Endothelial cell of umbilical vein (primary cell): ENCODE measurements at regions not wholly inside any gene's neighbourhood (a gene's known extent, or its start where the extent isn't known, plus 50 kb on each side); places are given as distances from the start of the nearest gene placed in this dataset.

ENCODE experiments used
- BruUV-seq: library from RNA; stranded (reverse); fragments of 400-500 nt; replicated peaks from 2 replicates; lab custom pipeline; 2021; lab: Mats Ljungman, UMichigan
- CTCF ChIA-PET: fragments of 300-600, 350-600 bp; sonication (Branson Sonifier 250); formaldehyde crosslinking; loops from one replicate; lab custom pipeline; 2021; ENCODE audit warnings: antibody characterized with exemption, inconsistent platforms; lab: Charles Lee
- POLR2A ChIA-PET: fragments of 300-600, 350-600 bp; sonication (Branson Sonifier 250); formaldehyde crosslinking; loops from one replicate; lab custom pipeline; 2021; ENCODE audit warnings: antibody characterized with exemption, inconsistent platforms; lab: Charles Lee
- DNase-seq: peaks from one replicate; pipeline ENCODE4 v3.0.0-alpha.2; 2011; ENCODE audit warnings: low read depth, low spot score
- FAIRE-seq: peaks from 2 replicates; lab custom pipeline; 2011; peaks lifted over from hg19 to GRCh38; lab: Jason Lieb, UNC
- H2AFZ ChIP-seq: 2 replicates; pipeline ENCODE4 v1.6.0; 2012; ENCODE audit warnings: low read depth, low read length, control low read depth, inconsistent platforms
- H3K27ac ChIP-seq: 2 replicates; pipeline ENCODE4 v1.5.1; 2011; ENCODE audit warnings: low read depth, mild to moderate bottlenecking, control low read depth, low read length, moderate library complexity; ENCODE audit not compliant: insufficient read depth
- H3K27me3 ChIP-seq, 2 experiments: 2 replicates each; pipeline versions ENCODE4 v1.6.0 to v1.6.1; 2011; ENCODE audit warnings: low read length in 2 of 2, mixed read lengths in 1 of 2; ENCODE audit not compliant: control insufficient read depth in 2 of 2, insufficient read depth in 2 of 2
- H3K36me3 ChIP-seq, 2 experiments: 2 replicates in 1 of 2; 3 replicates in 1 of 2; pipeline ENCODE4 v1.5.1; 2011; ENCODE audit warnings: low read length in 2 of 2, mild to moderate bottlenecking in 1 of 2, moderate library complexity in 1 of 2; ENCODE audit not compliant: control insufficient read depth in 2 of 2, insufficient read depth in 2 of 2; ENCODE audit errors: extremely low read depth in 1 of 2
- H3K4me1 ChIP-seq: 3 replicates; pipeline ENCODE4 v1.5.1; 2011; ENCODE audit warnings: mild to moderate bottlenecking, low read length; ENCODE audit not compliant: control insufficient read depth, insufficient read depth; ENCODE audit errors: extremely low read depth
- H3K4me2 ChIP-seq: 2 replicates; pipeline ENCODE4 v1.6.1; 2011; ENCODE audit warnings: low read length, control low read depth, mixed read lengths; ENCODE audit not compliant: insufficient read depth
- H3K4me3 ChIP-seq, 3 experiments: fragments of 200-600 bp in 1 of 3; sonication (generic), shearing (Covaris generic) in 1 of 3; replicated peaks in 1 of 3; 2 replicates each; pipeline ENCODE4 v1.5.1; 2011 to 2016; ENCODE audit warnings: control low read depth in 3 of 3, low read length in 3 of 3, mild to moderate bottlenecking in 2 of 3, inconsistent platforms in 1 of 3, low read depth in 1 of 3, moderate library complexity in 1 of 3; ENCODE audit not compliant: insufficient read depth in 1 of 3
- H3K79me2 ChIP-seq: 2 replicates; pipeline ENCODE4 v1.6.0; 2012; ENCODE audit warnings: low read length, inconsistent platforms; ENCODE audit not compliant: control insufficient read depth, insufficient read depth
- H3K9ac ChIP-seq: replicated peaks from 2 replicates; pipeline ENCODE3; 2011; ENCODE audit warnings: low read length, control low read depth; ENCODE audit not compliant: insufficient read depth; ENCODE audit errors: extremely low read depth
- H3K9me1 ChIP-seq: replicated peaks from 3 replicates; pipeline ENCODE4 v1.6.0; 2011; ENCODE audit warnings: mild to moderate bottlenecking, low read length; ENCODE audit not compliant: control insufficient read depth, insufficient read depth; ENCODE audit errors: extremely low read depth
- H3K9me3 ChIP-seq: replicated peaks from 2 replicates; pipeline ENCODE4 v1.5.1; 2012; ENCODE audit warnings: low read length, inconsistent platforms; ENCODE audit not compliant: control insufficient read depth, insufficient read depth
- H4K20me1 ChIP-seq: replicated peaks from 2 replicates; pipeline ENCODE3; 2011; ENCODE audit warnings: mild to moderate bottlenecking, low read length; ENCODE audit not compliant: control insufficient read depth, insufficient read depth; ENCODE audit errors: extremely low read depth
- EZH2 ChIP-seq: IDR thresholded peaks from 2 replicates; pipeline ENCODE4 v1.6.1; 2012; ENCODE audit warnings: borderline replicate concordance, low read depth, mild to moderate bottlenecking, moderate library complexity, low read length, inconsistent platforms; ENCODE audit not compliant: severe bottlenecking
- FOS ChIP-seq: IDR thresholded peaks from 2 replicates; pipeline ENCODE4 v1.6.1; 2011; ENCODE audit warnings: mild to moderate bottlenecking, low read length, moderate library complexity, borderline replicate concordance; ENCODE audit not compliant: insufficient read depth
- GATA2 ChIP-seq: IDR thresholded peaks from 2 replicates; pipeline ENCODE4 v1.7.0; 2011; ENCODE audit warnings: low read depth, mild to moderate bottlenecking, moderate library complexity, mixed read lengths, low read length; ENCODE audit not compliant: insufficient read length, insufficient read depth
- JUN ChIP-seq: IDR thresholded peaks from 2 replicates; pipeline ENCODE4 v1.6.1; 2011; ENCODE audit warnings: borderline replicate concordance, low read depth; ENCODE audit not compliant: insufficient read length, insufficient read depth
- MYC ChIP-seq: IDR thresholded peaks from one replicate; pipeline ENCODE4 v1.6.1; 2011; ENCODE audit warnings: mild to moderate bottlenecking, low read depth, low read length
- POLR2A ChIP-seq: IDR thresholded peaks from 2 replicates; pipeline ENCODE4 v1.6.1; 2012; ENCODE audit warnings: low read depth, mild to moderate bottlenecking, control low read depth, low read length
- POLR2AphosphoS5 ChIP-seq: IDR thresholded peaks from 2 replicates; pipeline ENCODE4 v1.6.1; 2012; ENCODE audit warnings: low read depth, mild to moderate bottlenecking, control low read depth, low read length, moderate library complexity; ENCODE audit not compliant: insufficient read depth
- dilution Hi-C: fragments of 300-500 bp; cut with MboI; formaldehyde crosslinking; loops from one replicate; pipeline ENCODE4 v1.15.0; 2019; ENCODE audit warnings: low sequenced_read_pairs; ENCODE audit not compliant: extremely low pct_ligation_motif_present
- intact Hi-C: fragments of 100-400 bp; cut with micrococcal nuclease; formaldehyde crosslinking; loops from one replicate; pipeline ENCODE4 v1.10.0; 2022
- TF ChIP-seq, protein P1 (sequence below): IDR thresholded peaks from 2 replicates; pipeline ENCODE4 v1.6.1; 2011; ENCODE audit not compliant: insufficient read depth, insufficient read length
- TF ChIP-seq, protein P2 (sequence below), 2 donors: IDR thresholded peaks; 1 replicate in 1 of 2; 2 replicates in 1 of 2; pipeline ENCODE4 v1.5.1; 2011; ENCODE audit warnings: low read length in 2 of 2, mild to moderate bottlenecking in 2 of 2, moderate library complexity in 2 of 2, control low read depth in 1 of 2, inconsistent platforms in 1 of 2, low read depth in 1 of 2; ENCODE audit not compliant: insufficient read depth in 1 of 2; ENCODE audit errors: extremely low read depth in 1 of 2

DNA sequence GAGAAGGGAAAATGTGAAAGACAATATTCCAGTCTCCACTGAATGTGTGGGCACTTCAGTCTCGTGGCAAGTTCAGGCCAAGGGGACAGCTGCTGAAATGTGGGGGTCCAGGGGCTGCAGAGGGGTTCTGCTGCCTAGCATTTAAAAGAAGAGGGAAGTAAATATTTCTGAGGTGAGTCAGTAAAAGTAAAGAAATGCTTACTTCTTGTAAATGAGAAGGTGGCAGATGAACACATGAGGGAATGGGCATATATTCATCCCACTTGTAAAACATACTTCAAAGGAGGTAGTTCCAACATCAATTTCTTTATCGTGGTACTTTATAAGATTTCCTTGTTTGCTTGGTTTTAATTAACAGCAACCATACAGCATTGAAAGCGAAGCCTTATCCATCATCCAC is 63.1 kb upstream of the HIVEP3 start:
- FAIRE-seq = no peak
- Histone ChIP-seq H3K4me1 (no peaks in the 10 kb centered on the region), H2AFZ (no peak overlapping the region), H3K9me1 (no peaks in the 10 kb centered on the region), H3K9ac (no peak overlapping the region), H3K27ac (no peak overlapping the region), H3K9me3 (no peaks in the 10 kb centered on the region), H3K4me3 (no peak overlapping the region), H3K27me3 (no peaks in the 10 kb centered on the region), H3K79me2 (no peaks in the 10 kb centered on the region), H3K4me2 (no peak overlapping the region), H3K36me3 (no peaks in the 10 kb centered on the region), H4K20me1 (no peaks in the 10 kb centered on the region)
- dilution Hi-C loops (no loop called here), intact Hi-C loops (no loop called here)
- no TSS peak for BruUV-seq
- TF ChIP-seq JUN = no peak
- no peak for TF ChIP-seq GATA2
- no peak for TF ChIP-seq MYC
- no peak for TF ChIP-seq POLR2A
- TF ChIP-seq EZH2 = no peak
- no peak for TF ChIP-seq FOS
- TF ChIP-seq, protein P1, sequence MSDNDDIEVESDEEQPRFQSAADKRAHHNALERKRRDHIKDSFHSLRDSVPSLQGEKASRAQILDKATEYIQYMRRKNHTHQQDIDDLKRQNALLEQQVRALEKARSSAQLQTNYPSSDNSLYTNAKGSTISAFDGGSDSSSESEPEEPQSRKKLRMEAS = no peak
- TF ChIP-seq POLR2AphosphoS5 = no peak
- TF ChIP-seq, protein P2, sequence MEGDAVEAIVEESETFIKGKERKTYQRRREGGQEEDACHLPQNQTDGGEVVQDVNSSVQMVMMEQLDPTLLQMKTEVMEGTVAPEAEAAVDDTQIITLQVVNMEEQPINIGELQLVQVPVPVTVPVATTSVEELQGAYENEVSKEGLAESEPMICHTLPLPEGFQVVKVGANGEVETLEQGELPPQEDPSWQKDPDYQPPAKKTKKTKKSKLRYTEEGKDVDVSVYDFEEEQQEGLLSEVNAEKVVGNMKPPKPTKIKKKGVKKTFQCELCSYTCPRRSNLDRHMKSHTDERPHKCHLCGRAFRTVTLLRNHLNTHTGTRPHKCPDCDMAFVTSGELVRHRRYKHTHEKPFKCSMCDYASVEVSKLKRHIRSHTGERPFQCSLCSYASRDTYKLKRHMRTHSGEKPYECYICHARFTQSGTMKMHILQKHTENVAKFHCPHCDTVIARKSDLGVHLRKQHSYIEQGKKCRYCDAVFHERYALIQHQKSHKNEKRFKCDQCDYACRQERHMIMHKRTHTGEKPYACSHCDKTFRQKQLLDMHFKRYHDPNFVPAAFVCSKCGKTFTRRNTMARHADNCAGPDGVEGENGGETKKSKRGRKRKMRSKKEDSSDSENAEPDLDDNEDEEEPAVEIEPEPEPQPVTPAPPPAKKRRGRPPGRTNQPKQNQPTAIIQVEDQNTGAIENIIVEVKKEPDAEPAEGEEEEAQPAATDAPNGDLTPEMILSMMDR (IDR thresholded peaks at IDR 0.05; ENCODE audit: extremely low read depth in 1 of 2, insufficient read depth in 1 of 2, low read depth in 1 of 2, low read length in 2 of 2) = no peak
- DNase-seq = no peak
- ChIA-PET CTCF (no interaction called here), POLR2A (no interaction called here)
